ENCODE measurements at regions not wholly inside any gene's neighbourhood (a gene's known extent, or its start where the extent isn't known, plus 50 kb on each side); places are given as distances from the start of the nearest gene placed in this dataset.

DNA sequence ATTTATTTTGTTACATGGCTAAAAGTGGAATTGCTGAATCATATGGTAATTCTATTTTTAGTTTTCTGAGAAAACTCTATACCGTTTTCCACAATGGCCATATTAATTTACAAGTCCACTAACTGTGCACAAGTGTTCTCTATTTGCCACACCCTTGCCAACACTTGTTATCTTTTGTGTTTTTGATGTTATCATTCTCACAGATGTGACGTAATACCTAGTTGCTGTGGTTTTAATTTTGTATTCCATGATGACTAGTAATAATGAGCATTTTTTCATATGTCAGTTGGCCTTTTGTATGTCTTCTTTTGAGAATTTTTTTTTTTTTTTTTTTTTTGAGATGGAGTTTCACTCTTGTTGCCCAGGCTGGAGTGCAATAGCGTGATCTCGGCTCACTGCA, 164.2 kb upstream of the SPANXN4 start:
- no peak for TF ChIP-seq POLR2AphosphoS5 (IDR thresholded peaks at IDR 0.05; ENCODE audit: low read depth, low read length)
- TF ChIP-seq, protein P1, sequence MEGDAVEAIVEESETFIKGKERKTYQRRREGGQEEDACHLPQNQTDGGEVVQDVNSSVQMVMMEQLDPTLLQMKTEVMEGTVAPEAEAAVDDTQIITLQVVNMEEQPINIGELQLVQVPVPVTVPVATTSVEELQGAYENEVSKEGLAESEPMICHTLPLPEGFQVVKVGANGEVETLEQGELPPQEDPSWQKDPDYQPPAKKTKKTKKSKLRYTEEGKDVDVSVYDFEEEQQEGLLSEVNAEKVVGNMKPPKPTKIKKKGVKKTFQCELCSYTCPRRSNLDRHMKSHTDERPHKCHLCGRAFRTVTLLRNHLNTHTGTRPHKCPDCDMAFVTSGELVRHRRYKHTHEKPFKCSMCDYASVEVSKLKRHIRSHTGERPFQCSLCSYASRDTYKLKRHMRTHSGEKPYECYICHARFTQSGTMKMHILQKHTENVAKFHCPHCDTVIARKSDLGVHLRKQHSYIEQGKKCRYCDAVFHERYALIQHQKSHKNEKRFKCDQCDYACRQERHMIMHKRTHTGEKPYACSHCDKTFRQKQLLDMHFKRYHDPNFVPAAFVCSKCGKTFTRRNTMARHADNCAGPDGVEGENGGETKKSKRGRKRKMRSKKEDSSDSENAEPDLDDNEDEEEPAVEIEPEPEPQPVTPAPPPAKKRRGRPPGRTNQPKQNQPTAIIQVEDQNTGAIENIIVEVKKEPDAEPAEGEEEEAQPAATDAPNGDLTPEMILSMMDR (IDR thresholded peaks at IDR 0.05) = no peak
